ENCODE measurements at regions not wholly inside any gene's neighbourhood (a gene's known extent, or its start where the extent isn't known, plus 50 kb on each side); places are given as distances from the start of the nearest gene placed in this dataset.

DNA sequence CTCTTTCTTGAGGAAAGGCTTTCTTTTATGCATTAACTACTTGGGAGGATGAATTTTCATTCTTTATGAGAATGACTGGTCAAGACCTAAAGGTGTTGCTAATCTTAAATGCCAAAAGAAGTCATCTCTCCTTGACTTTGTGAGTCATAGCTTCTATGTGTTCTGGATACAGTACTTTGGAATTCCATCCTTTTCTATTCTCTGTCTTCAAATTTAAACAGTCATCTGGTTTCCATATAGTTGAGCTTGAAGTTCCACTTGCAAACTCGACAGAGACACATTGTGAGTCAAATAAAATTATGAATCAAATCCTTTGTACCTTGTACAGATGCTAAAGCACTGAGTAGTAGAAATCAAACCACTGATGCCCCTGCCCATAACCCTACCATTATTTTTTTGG is 271.9 kb upstream of the PMFBP1 start (continued):
- TF ChIP-seq, protein P1, sequence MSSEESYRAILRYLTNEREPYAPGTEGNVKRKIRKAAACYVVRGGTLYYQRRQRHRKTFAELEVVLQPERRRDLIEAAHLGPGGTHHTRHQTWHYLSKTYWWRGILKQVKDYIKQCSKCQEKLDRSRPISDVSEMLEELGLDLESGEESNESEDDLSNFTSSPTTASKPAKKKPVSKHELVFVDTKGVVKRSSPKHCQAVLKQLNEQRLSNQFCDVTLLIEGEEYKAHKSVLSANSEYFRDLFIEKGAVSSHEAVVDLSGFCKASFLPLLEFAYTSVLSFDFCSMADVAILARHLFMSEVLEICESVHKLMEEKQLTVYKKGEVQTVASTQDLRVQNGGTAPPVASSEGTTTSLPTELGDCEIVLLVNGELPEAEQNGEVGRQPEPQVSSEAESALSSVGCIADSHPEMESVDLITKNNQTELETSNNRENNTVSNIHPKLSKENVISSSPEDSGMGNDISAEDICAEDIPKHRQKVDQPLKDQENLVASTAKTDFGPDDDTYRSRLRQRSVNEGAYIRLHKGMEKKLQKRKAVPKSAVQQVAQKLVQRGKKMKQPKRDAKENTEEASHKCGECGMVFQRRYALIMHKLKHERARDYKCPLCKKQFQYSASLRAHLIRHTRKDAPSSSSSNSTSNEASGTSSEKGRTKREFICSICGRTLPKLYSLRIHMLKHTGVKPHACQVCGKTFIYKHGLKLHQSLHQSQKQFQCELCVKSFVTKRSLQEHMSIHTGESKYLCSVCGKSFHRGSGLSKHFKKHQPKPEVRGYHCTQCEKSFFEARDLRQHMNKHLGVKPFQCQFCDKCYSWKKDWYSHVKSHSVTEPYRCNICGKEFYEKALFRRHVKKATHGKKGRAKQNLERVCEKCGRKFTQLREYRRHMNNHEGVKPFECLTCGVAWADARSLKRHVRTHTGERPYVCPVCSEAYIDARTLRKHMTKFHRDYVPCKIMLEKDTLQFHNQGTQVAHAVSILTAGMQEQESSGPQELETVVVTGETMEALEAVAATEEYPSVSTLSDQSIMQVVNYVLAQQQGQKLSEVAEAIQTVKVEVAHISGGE (CRISPR knock-in tag; IDR thresholded peaks at IDR 0.05) = no peak
- no peak for TF ChIP-seq GABPB2 (CRISPR knock-in tag; conservative IDR thresholded peaks at IDR 0.05)
- no peak for TF ChIP-seq LEF1 (IDR thresholded peaks at IDR 0.05)

DNA sequence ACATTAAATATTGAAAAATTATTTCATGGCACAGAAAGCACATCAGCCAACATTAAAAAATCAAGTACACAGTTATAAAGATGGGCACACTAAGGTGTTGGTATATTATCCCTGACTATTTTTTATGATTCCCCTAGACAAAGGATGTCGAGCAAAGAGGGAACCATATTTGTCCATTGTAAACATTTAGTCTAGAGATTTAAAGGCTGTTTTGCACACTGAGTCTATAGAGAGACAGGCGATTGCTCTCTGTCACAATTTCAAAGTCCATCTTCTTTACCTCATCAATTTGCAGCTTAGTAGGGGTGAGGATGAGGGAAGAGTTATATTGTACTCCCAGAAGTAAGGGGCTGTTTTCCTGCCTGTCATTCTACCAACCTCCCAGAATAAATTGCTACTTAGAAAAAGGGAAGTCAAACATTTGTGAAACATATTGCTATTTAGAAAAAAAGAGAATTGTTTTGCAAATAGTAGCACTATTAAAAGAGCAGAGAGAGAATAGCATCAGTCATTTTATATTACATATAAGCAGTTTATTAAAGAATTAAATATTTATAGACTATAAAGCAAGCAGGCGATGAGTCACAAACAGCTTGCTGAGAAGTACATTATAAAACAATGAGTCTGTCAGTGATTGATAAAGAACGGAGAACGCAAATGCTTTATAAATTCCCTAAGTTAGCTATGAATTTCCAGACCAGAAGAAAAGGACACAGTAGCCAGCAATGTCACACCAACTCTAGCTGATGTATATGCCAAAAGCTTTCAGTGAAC is 270.6 kb upstream of the PMFBP1 start:
- no peak overlapping the region for H3K4me2 ChIP-seq (ENCODE audit: insufficient read depth, low read length)
- ChIA-PET CTCF (ENCODE audit: low intra/inter-chr PET ratio) (no interaction called here), POLR2A (no interaction called here)
- no peak overlapping the region for H3K4me3 ChIP-seq
- no peaks in the 10 kb centered on the region for H3K9me1 ChIP-seq (ENCODE audit: control insufficient read depth, insufficient read depth, low read length)
- BruUV-seq (replicated peaks) = no TSS peak
- H3K79me2 ChIP-seq (ENCODE audit: control insufficient read depth, insufficient read depth, low read length) = no peaks in the 10 kb centered on the region
- intact Hi-C loops (cut with micrococcal nuclease) = no loop called here
- ATAC-seq (no peak), DNase-seq (ENCODE audit: extremely low read depth in 1 of 4, low spot score in 3 of 4) (no peak), FAIRE-seq (no peak)
- no peaks in the 10 kb centered on the region for H3K9me3 ChIP-seq (replicated peaks; ENCODE audit: control insufficient read depth, insufficient read depth, low read depth, low read length)
- H2AFZ ChIP-seq (ENCODE audit: low read depth, low read length) = no peak overlapping the region
- no peaks in the 10 kb centered on the region for H3K27me3 ChIP-seq (ENCODE audit: control insufficient read depth in 2 of 2, insufficient read depth in 2 of 2, low read length in 2 of 2)
- H3K4me1 ChIP-seq (replicated peaks in 1 of 2; ENCODE audit: control insufficient read depth in 2 of 2, insufficient read depth in 2 of 2, low read length in 2 of 2) = no peaks in the 10 kb centered on the region
- in situ Hi-C loops (cut with MboI) = no loop called here
- no peaks in the 10 kb centered on the region for H3K36me3 ChIP-seq (ENCODE audit: control insufficient read depth, insufficient read depth, low read length)
- H4K20me1 ChIP-seq (replicated peaks; ENCODE audit: control insufficient read depth, insufficient read depth, low read length) = no peaks in the 10 kb centered on the region
- H3K9ac ChIP-seq (ENCODE audit: insufficient read depth in 1 of 2, low read depth in 2 of 2, low read length in 2 of 2) = no peak overlapping the region
- WGBS (ENCODE audit: insufficient coverage, low coverage, missing lambda C conversion rate) = 9% methylated on average over 5 of the region's 5 CpGs
- no peak for TF ChIP-seq DIDO1 (tag; IDR thresholded peaks at IDR 0.05; ENCODE audit: low read depth)
- no peak for TF ChIP-seq RHOXF2B (CRISPR knock-in tag; conservative IDR thresholded peaks at IDR 0.05)
- no peak for TF ChIP-seq FOXA1 (IDR thresholded peaks at IDR 0.05; ENCODE audit: borderline replicate concordance)
- no peak overlapping the region for H3K27ac ChIP-seq (ENCODE audit: extremely low read depth, low read depth, low read length)

All from K562 (cell line).